Keratinocyte (primary cell): ENCODE measurements at regions not wholly inside any gene's neighbourhood (a gene's known extent, or its start where the extent isn't known, plus 50 kb on each side); places are given as distances from the start of the nearest gene placed in this dataset.

ENCODE experiments used
- DNase-seq: peaks from one replicate; pipeline ENCODE4 v3.0.0-alpha.2; 2011; ENCODE audit warnings: low read depth, missing footprints, low spot score
- FAIRE-seq: peaks from 2 replicates; lab custom pipeline; 2011; peaks lifted over from hg19 to GRCh38; lab: Jason Lieb, UNC
- H2AFZ ChIP-seq: 2 replicates; pipeline ENCODE4 v1.6.0; 2012; ENCODE audit warnings: low read length, control low read depth, inconsistent platforms; ENCODE audit not compliant: control insufficient read depth
- H3K27ac ChIP-seq: 2 replicates; pipeline ENCODE4 v1.5.1; 2011; ENCODE audit warnings: low read length; ENCODE audit not compliant: control insufficient read depth, insufficient read depth
- H3K27me3 ChIP-seq: 3 replicates; pipeline ENCODE4 v1.6.0; 2011; ENCODE audit warnings: low read length; ENCODE audit not compliant: control insufficient read depth, insufficient read depth; ENCODE audit errors: extremely low read depth
- H3K36me3 ChIP-seq, 2 experiments: 2 replicates in 1 of 2; 3 replicates in 1 of 2; pipeline ENCODE4 v1.5.1; 2011; ENCODE audit warnings: low read length in 2 of 2, mild to moderate bottlenecking in 1 of 2; ENCODE audit not compliant: control insufficient read depth in 2 of 2, insufficient read depth in 2 of 2; ENCODE audit errors: extremely low read depth in 1 of 2
- H3K4me1 ChIP-seq: 3 replicates; pipeline ENCODE4 v1.5.1; 2011; ENCODE audit warnings: low read length; ENCODE audit not compliant: control insufficient read depth, insufficient read depth; ENCODE audit errors: extremely low read depth
- H3K4me2 ChIP-seq: 3 replicates; pipeline ENCODE4 v1.6.0; 2011; ENCODE audit warnings: low read depth, low read length; ENCODE audit not compliant: control insufficient read depth, insufficient read depth; ENCODE audit errors: extremely low read depth
- H3K4me3 ChIP-seq, 3 experiments: fragments of 200-600 bp in 1 of 3; sonication (generic) in 1 of 3; 2 replicates in 2 of 3; 3 replicates in 1 of 3; pipeline ENCODE4 v1.5.1; 2011 to 2016; ENCODE audit warnings: low read length in 3 of 3, mild to moderate bottlenecking in 3 of 3, control low read depth in 2 of 3, inconsistent platforms in 1 of 3, low read depth in 1 of 3, mixed read lengths in 1 of 3, mixed run types in 1 of 3, moderate library complexity in 1 of 3; ENCODE audit not compliant: control insufficient read depth in 2 of 3, insufficient read depth in 2 of 3; ENCODE audit errors: extremely low read depth in 1 of 3
- H3K79me2 ChIP-seq: 2 replicates; pipeline ENCODE4 v1.6.0; 2012; ENCODE audit warnings: low read length; ENCODE audit not compliant: control insufficient read depth, insufficient read depth
- H3K9ac ChIP-seq: 3 replicates; pipeline ENCODE4 v1.6.0; 2011; ENCODE audit warnings: low read length; ENCODE audit not compliant: control insufficient read depth, insufficient read depth; ENCODE audit errors: extremely low read depth
- H3K9me1 ChIP-seq: 3 replicates; pipeline ENCODE4 v1.6.0; 2011; ENCODE audit warnings: low read length; ENCODE audit not compliant: control insufficient read depth, insufficient read depth; ENCODE audit errors: extremely low read depth
- H3K9me3 ChIP-seq: 2 replicates; pipeline ENCODE4 v1.5.1; 2012; ENCODE audit warnings: low read depth, low read length; ENCODE audit not compliant: control insufficient read depth
- H4K20me1 ChIP-seq: 3 replicates; pipeline ENCODE4 v1.6.0; 2011; ENCODE audit warnings: low read length; ENCODE audit not compliant: control insufficient read depth, insufficient read depth; ENCODE audit errors: extremely low read depth
- EZH2 ChIP-seq: IDR thresholded peaks from one replicate; pipeline ENCODE4 v1.6.1; 2012; ENCODE audit warnings: inconsistent platforms, mild to moderate bottlenecking, low read length, moderate library complexity
- dilution Hi-C: fragments of 300-500 bp; cut with MboI; formaldehyde crosslinking; loops from one replicate; pipeline ENCODE4 v1.7.0; 2020; ENCODE audit warnings: low sequenced_read_pairs; ENCODE audit not compliant: extremely low pct_ligation_motif_present
- TF ChIP-seq, protein P1 (sequence below), 3 experiments: IDR thresholded peaks in 1 of 3; conservative IDR thresholded peaks in 1 of 3; optimal IDR thresholded peaks in 1 of 3; 2 replicates in 2 of 3; 3 replicates in 1 of 3; pipeline versions ENCODE3 to v1.5.1; 2011; ENCODE audit warnings: low read length in 3 of 3, mild to moderate bottlenecking in 3 of 3, moderate library complexity in 2 of 3, control low read depth in 1 of 3, inconsistent platforms in 1 of 3; ENCODE audit not compliant: insufficient read depth in 2 of 3; ENCODE audit errors: extremely low read depth in 1 of 3

- Histone ChIP-seq H3K9me1 (no peaks in the 10 kb centered on the region), H3K4me2 (no peak overlapping the region), H3K27me3 (no peaks in the 10 kb centered on the region), H3K4me1 (no peaks in the 10 kb centered on the region), H3K4me3 (no peak overlapping the region), H3K36me3 (no peaks in the 10 kb centered on the region), H2AFZ (no peak overlapping the region), H3K9me3 (no peaks in the 10 kb centered on the region), H3K79me2 (no peaks in the 10 kb centered on the region), H3K9ac (no peak overlapping the region), H4K20me1 (no peaks in the 10 kb centered on the region), H3K27ac (no peak overlapping the region)
- FAIRE-seq (no peak), DNase-seq (no peak)
- TF ChIP-seq, protein P1, sequence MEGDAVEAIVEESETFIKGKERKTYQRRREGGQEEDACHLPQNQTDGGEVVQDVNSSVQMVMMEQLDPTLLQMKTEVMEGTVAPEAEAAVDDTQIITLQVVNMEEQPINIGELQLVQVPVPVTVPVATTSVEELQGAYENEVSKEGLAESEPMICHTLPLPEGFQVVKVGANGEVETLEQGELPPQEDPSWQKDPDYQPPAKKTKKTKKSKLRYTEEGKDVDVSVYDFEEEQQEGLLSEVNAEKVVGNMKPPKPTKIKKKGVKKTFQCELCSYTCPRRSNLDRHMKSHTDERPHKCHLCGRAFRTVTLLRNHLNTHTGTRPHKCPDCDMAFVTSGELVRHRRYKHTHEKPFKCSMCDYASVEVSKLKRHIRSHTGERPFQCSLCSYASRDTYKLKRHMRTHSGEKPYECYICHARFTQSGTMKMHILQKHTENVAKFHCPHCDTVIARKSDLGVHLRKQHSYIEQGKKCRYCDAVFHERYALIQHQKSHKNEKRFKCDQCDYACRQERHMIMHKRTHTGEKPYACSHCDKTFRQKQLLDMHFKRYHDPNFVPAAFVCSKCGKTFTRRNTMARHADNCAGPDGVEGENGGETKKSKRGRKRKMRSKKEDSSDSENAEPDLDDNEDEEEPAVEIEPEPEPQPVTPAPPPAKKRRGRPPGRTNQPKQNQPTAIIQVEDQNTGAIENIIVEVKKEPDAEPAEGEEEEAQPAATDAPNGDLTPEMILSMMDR (optimal IDR thresholded peaks at IDR 0.05 in 1 of 3, IDR thresholded peaks at IDR 0.05 in 1 of 3, conservative IDR thresholded peaks at IDR 0.05 in 1 of 3; ENCODE audit: extremely low read depth in 1 of 3, insufficient read depth in 2 of 3, low read length in 3 of 3): no peak
- no peak for TF ChIP-seq EZH2
- dilution Hi-C loops: no loop called here
Measured at GRCh38 chr11:134880788-134881187, 468.7 kb upstream of the B3GAT1 start.

DNA sequence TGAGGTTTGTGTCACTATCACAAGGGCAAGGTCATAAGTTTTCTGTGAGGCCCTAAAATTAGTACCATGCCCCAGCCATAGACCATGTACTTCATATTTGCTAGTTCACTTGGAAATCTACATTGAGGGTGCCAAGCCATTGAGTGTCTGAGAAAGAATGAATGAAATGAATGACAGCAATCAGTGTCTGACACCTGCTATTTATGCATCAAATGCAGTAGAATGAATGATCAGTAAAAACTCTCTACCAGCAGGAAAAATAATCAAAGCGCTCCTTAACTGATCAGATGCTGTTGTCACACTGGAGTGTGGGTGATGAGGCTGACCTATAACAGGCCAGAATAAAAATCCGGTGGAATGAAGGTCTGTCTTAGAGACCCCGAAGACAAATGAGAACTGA lies 467.9 kb upstream of the B3GAT1 start:
- no peaks in the 10 kb centered on the region for H3K9me3 ChIP-seq
- H3K27me3 ChIP-seq: no peaks in the 10 kb centered on the region
- no peaks in the 10 kb centered on the region for H3K9me1 ChIP-seq
- H3K4me1 ChIP-seq: no peaks in the 10 kb centered on the region
- H3K4me3 ChIP-seq: no peak overlapping the region
- no peak for TF ChIP-seq EZH2
- TF ChIP-seq, protein P1 (optimal IDR thresholded peaks at IDR 0.05 in 1 of 3, IDR thresholded peaks at IDR 0.05 in 1 of 3, conservative IDR thresholded peaks at IDR 0.05 in 1 of 3; ENCODE audit: extremely low read depth in 1 of 3, insufficient read depth in 2 of 3, low read length in 3 of 3): no peak
- FAIRE-seq (no peak), DNase-seq (no peak)
- H3K79me2 ChIP-seq: no peaks in the 10 kb centered on the region
- no peaks in the 10 kb centered on the region for H3K36me3 ChIP-seq
- H2AFZ ChIP-seq: no peak overlapping the region
- no peak overlapping the region for H3K9ac ChIP-seq
- no peak overlapping the region for H3K27ac ChIP-seq
- H3K4me2 ChIP-seq: no peak overlapping the region
- dilution Hi-C loops: no loop called here
- H4K20me1 ChIP-seq: no peaks in the 10 kb centered on the region
